IgD-negative memory B cell (primary cell): ENCODE measurements at regions not wholly inside any gene's neighbourhood (a gene's known extent, or its start where the extent isn't known, plus 50 kb on each side); places are given as distances from the start of the nearest gene placed in this dataset.
"Not testable (repeated sequence)": the region's sequence is repeated elsewhere in the genome, so short reads cannot be mapped to it uniquely, and the experiment has no call there.

Experiments used
- H3K27ac Mint-ChIP-seq, 3 donors: one replicate each; pipeline ENCODE4 v1.8.0; 2020 to 2022; ENCODE audit warnings: mild to moderate bottlenecking in 3 of 3, mixed read lengths in 3 of 3, moderate library complexity in 1 of 3
- H3K27me3 Mint-ChIP-seq: one replicate; pipeline ENCODE4 v1.8.0; 2021; ENCODE audit warnings: mixed read lengths
- H3K36me3 Mint-ChIP-seq: one replicate; pipeline ENCODE4 v1.8.0; 2020; ENCODE audit warnings: mild to moderate bottlenecking, mixed read lengths
- H3K4me1 Mint-ChIP-seq, 3 donors: one replicate each; pipeline ENCODE4 v1.8.0; 2020 to 2022; ENCODE audit warnings: mixed read lengths in 3 of 3, mild to moderate bottlenecking in 1 of 3
- H3K4me3 Mint-ChIP-seq, 4 donors: one replicate each; pipeline ENCODE4 v1.8.0; 2020 to 2022; ENCODE audit warnings: mild to moderate bottlenecking in 4 of 4, mixed read lengths in 4 of 4, moderate library complexity in 3 of 4
- H3K9me3 Mint-ChIP-seq, 3 donors: one replicate each; pipeline ENCODE4 v1.8.0; 2020 to 2021; ENCODE audit warnings: mixed read lengths in 3 of 3, mild to moderate bottlenecking in 1 of 3

DNA sequence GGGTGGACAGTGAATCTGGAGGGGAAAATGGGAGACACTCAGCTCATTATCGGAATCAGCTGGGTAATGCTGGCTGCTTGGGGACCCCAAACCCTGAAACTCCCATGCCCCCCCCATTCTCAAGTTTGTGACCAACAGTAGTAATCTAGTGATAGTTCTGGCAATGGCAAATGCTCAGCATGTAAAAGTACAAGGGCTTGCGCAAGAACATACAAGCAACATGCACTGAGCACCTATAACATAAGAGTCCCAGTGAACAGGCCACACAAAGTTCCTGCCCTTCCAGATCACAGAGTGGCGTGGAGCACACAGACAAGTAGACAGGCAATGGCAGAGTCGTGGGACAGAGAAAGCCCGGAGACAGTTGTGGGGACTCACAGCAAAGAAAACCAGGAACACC is 407.9 kb downstream of the MED13L start:
- Mint-ChIP-seq H3K36me3 (no peaks in the 10 kb centered on the region), H3K27ac (no peak overlapping the region), H3K27me3 (peaks cover 17% of the 10 kb centered on the region), H3K4me1 (peaks cover 0 to 1% (median 0%) of the 10 kb centered on the region in 3 donors), H3K9me3 (peaks cover 0 to 5% (median 0%) of the 10 kb centered on the region in 3 donors), H3K4me3 (no peak overlapping the region)

GRCh38 chr12:115868624-115869023 is 408.9 kb downstream of the MED13L start:
- H3K36me3 Mint-ChIP-seq, result no peaks in the 10 kb centered on the region
- H3K4me1 Mint-ChIP-seq, result peaks cover 0 to 1% (median 0%) of the 10 kb centered on the region in 3 donors
- no peak overlapping the region for H3K4me3 Mint-ChIP-seq
- H3K27ac Mint-ChIP-seq, result no peak overlapping the region
- peaks cover 0 to 5% (median under 1%) of the 10 kb centered on the region in 3 donors for H3K9me3 Mint-ChIP-seq
- H3K27me3 Mint-ChIP-seq, result peaks cover 15% of the 10 kb centered on the region

- no peak overlapping the region for H3K4me3 Mint-ChIP-seq
- H3K27ac Mint-ChIP-seq, result no peak overlapping the region
- no peaks in the 10 kb centered on the region for H3K36me3 Mint-ChIP-seq
- no peaks in the 10 kb centered on the region for H3K4me1 Mint-ChIP-seq
- H3K9me3 Mint-ChIP-seq, result peaks cover 0 to 3% (median 1%) of the 10 kb centered on the region in 3 donors
- peaks cover 12% of the 10 kb centered on the region for H3K27me3 Mint-ChIP-seq
Observed at GRCh38 chr12:115867854-115868253, 409.6 kb downstream of the MED13L start.

DNA sequence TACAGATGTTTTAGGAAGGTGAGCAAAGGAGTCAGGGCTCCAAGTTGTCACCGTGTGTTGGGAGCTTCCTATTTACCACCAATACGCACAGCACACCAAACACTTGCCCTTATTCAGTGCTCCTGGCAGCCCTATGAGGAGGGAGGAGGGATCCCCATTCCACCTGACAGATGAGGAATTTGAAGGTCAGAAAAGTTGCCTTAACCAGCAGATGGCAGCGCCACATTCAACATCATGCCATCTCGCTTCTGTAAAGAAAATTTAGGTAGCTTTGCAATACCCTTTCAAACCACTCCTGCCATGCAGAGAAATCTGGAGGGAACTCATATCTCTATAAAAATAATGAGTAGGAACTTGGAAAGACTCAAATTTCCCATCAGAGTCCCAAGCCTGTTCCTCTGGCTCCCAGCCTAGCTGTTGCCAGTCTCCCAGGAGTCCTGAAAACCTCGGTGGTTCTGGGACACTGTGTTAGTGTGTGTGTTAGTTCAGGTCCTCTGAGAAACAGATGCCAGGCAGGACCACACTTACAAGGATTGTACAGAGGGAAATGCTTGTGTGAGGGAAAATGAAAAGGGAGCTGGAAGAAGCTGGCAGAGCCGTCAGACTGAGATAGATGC is 410.5 kb downstream of the MED13L start:
- Mint-ChIP-seq H3K4me1 (no peaks in the 10 kb centered on the region), H3K36me3 (no peaks in the 10 kb centered on the region), H3K9me3 (peaks cover 0 to 2% (median 1%) of the 10 kb centered on the region in 3 donors), H3K27ac (no peak overlapping the region), H3K4me3 (no peak overlapping the region), H3K27me3 (peaks cover 11% of the 10 kb centered on the region)

DNA sequence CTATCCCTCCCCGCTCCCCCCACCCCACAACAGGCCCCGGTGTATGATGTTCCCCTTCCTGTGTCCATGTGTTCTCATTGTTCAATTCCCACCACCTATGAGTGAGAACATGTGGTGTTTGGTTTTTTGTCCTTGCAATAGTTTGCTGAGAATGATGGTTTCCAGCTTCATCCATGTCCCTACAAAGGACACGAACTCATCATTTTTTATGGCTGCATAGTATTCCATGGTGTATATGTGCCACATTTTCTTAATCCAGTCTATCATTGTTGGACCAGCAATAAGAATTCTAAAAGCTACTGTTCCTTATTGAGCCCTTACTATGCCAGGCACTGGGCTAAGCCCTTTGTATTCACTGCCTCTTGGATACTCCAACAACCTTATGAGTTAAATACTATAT is 411.2 kb downstream of the MED13L start:
- peaks cover 13% of the 10 kb centered on the region for H3K27me3 Mint-ChIP-seq
- not testable (repeated sequence) for H3K4me3 Mint-ChIP-seq, H3K36me3 Mint-ChIP-seq, H3K4me1 Mint-ChIP-seq, H3K27ac Mint-ChIP-seq, H3K9me3 Mint-ChIP-seq

DNA sequence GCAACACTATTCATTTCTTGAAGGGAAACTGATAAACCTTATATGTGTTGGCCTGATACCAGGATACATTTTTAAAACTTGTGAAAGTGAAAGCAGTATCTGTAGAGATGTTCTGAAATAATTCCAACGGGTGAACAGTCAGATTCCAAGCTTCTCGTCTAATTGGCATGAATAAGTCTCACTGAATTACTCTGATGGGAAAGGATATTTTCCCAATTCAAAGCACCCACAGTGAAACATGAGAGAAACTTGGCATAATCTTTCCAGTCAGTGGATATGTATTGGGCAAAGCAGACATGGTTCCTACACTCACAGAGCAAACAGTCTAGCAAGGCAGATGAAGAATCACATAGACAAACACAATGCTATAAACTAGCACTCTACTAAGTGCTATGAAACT is 413.1 kb downstream of the MED13L start:
- no peaks in the 10 kb centered on the region for H3K4me1 Mint-ChIP-seq
- no peaks in the 10 kb centered on the region for H3K36me3 Mint-ChIP-seq
- peaks cover 17% of the 10 kb centered on the region for H3K27me3 Mint-ChIP-seq
- H3K4me3 Mint-ChIP-seq, result no peak overlapping the region
- peaks cover 0 to 2% (median 1%) of the 10 kb centered on the region in 3 donors for H3K9me3 Mint-ChIP-seq
- H3K27ac Mint-ChIP-seq, result no peak overlapping the region

DNA sequence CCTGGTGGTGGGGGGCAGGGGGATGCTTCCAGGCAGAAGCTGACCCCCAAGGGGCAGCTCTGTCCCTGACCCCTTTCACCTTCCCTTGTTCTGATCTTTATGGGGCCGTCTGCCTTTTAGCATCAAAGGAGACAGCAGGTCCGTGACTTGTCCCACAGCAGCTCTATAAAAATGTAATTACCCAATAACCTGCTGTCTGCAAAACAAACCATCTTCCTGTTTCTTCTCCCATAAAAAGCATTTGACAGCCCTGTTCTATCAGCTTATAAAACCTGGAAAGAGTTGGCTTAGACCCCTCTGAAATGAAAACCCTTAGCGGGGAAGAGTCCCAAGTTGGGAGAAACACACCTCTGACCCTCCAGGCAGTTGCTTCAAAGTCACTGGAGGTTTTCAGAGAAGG is 416.9 kb downstream of the MED13L start:
- no peaks in the 10 kb centered on the region for H3K36me3 Mint-ChIP-seq
- peaks cover 0 to 1% (median 0%) of the 10 kb centered on the region in 3 donors for H3K9me3 Mint-ChIP-seq
- H3K4me3 Mint-ChIP-seq, result no peak overlapping the region
- no peak overlapping the region for H3K27ac Mint-ChIP-seq
- peaks cover 16% of the 10 kb centered on the region for H3K27me3 Mint-ChIP-seq
- H3K4me1 Mint-ChIP-seq, result no peaks in the 10 kb centered on the region

GRCh38 chr12:115859231-115859630 is 418.3 kb downstream of the MED13L start:
- Mint-ChIP-seq H3K27ac (no peak overlapping the region), H3K4me3 (no peak overlapping the region), H3K27me3 (peaks cover 13% of the 10 kb centered on the region), H3K36me3 (no peaks in the 10 kb centered on the region), H3K4me1 (no peaks in the 10 kb centered on the region), H3K9me3 (peaks cover 0 to 1% (median 0%) of the 10 kb centered on the region in 3 donors)

- Mint-ChIP-seq H3K4me3 (no peak overlapping the region), H3K27me3 (peaks cover 13% of the 10 kb centered on the region), H3K4me1 (no peaks in the 10 kb centered on the region), H3K27ac (no peak overlapping the region), H3K9me3 (no peaks in the 10 kb centered on the region), H3K36me3 (no peaks in the 10 kb centered on the region)
Observed at GRCh38 chr12:115857923-115858322, 419.6 kb downstream of the MED13L start.

DNA sequence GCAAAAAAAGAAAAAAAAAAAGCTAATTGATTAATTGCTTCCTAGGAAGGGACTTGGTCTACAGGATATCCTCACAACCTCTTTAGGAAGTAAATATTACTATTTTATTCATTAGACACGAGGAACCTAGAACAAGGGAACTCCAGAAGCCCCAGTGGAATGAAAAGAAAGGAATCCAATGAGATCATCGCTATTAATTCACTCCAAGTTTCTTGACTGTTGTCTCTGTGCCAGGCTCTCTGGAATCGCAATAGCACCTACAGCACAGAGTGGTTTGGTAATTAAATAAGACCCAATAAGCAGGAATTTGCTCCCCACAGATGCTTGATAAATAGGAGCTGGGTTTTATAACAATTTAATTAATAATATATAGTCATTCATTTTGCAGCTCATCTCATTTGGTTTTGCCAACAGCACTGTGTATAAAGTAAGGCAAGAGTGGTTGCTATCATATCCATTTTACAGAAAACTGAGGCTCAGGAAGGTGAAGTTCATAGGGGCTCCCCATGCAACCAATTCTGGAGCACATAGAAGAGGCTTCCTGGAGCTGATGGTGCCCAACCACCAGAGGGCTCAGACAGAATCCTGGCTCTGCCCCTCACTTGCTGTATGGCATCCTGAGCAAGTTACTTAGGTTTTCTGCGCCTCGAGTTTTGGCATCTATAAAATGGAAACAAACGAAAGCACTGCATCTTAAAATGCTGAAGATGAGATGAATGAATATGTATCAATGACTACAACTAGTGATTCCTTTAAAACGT is 420.2 kb downstream of the MED13L start:
- no peaks in the 10 kb centered on the region for H3K4me1 Mint-ChIP-seq

GRCh38 chr12:115852054-115852453 is 425.4 kb downstream of the MED13L start:
- H3K36me3 Mint-ChIP-seq, result peaks cover 1% of the 10 kb centered on the region
- H3K27ac Mint-ChIP-seq, result no peak overlapping the region
- no peaks in the 10 kb centered on the region for H3K4me1 Mint-ChIP-seq
- no peak overlapping the region for H3K4me3 Mint-ChIP-seq
- peaks cover 0 to 4% (median 2%) of the 10 kb centered on the region in 3 donors for H3K9me3 Mint-ChIP-seq
- H3K27me3 Mint-ChIP-seq, result peaks cover 1% of the 10 kb centered on the region

More for the DNA sequence above, 420.2 kb downstream of the MED13L start:
- peaks cover 13% of the 10 kb centered on the region for H3K27me3 Mint-ChIP-seq
- H3K9me3 Mint-ChIP-seq, result no peaks in the 10 kb centered on the region
- no peak overlapping the region for H3K27ac Mint-ChIP-seq
- H3K4me3 Mint-ChIP-seq, result no peak overlapping the region
- no peaks in the 10 kb centered on the region for H3K36me3 Mint-ChIP-seq

- H3K4me3 Mint-ChIP-seq, result no peak overlapping the region
- H3K36me3 Mint-ChIP-seq, result peaks cover 1% of the 10 kb centered on the region
- H3K4me1 Mint-ChIP-seq, result no peaks in the 10 kb centered on the region
- H3K27ac Mint-ChIP-seq, result no peak overlapping the region
- H3K9me3 Mint-ChIP-seq, result peaks cover 0 to 4% (median 2%) of the 10 kb centered on the region in 3 donors
- H3K27me3 Mint-ChIP-seq, result peaks cover 1% of the 10 kb centered on the region
Observed at GRCh38 chr12:115850957-115851356, 426.5 kb downstream of the MED13L start.

GRCh38 chr12:115849262-115849943 is 428.1 kb downstream of the MED13L start:
- peaks cover 0 to 4% (median 2%) of the 10 kb centered on the region in 3 donors for H3K9me3 Mint-ChIP-seq
- H3K27me3 Mint-ChIP-seq, result peaks cover 1% of the 10 kb centered on the region
- no peaks in the 10 kb centered on the region for H3K4me1 Mint-ChIP-seq
- H3K27ac Mint-ChIP-seq, result no peak overlapping the region
- H3K36me3 Mint-ChIP-seq, result peaks cover 1% of the 10 kb centered on the region
- no peak overlapping the region for H3K4me3 Mint-ChIP-seq

DNA sequence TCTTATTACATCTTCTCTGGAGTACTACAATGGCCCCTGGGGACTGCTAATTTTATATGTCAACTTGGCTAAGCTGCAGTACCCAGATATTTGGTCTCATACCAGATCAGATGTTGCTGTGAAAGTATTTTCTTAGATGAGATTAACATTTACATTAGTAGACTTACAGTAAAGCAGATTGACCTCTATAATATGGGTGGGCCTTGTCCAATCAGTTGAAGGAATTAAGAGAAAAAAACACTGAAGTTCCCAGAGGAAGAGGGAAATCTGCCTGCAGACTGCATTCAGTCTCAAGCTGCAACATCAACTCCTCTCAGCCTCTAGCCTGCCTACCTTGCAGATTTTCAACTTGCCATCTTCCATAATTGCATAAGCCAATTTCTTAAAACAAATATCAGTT is 430.1 kb downstream of the MED13L start:
- Mint-ChIP-seq H3K4me1 (no peaks in the 10 kb centered on the region), H3K36me3 (peaks cover 1% of the 10 kb centered on the region), H3K27ac (no peak overlapping the region), H3K4me3 (no peak overlapping the region), H3K27me3 (peaks cover 1% of the 10 kb centered on the region), H3K9me3 (peaks cover 0 to 4% (median 2%) of the 10 kb centered on the region in 3 donors)

GRCh38 chr12:115846516-115846915 is 431.0 kb downstream of the MED13L start:
- Mint-ChIP-seq H3K4me3 (no peak overlapping the region), H3K4me1 (no peaks in the 10 kb centered on the region), H3K27me3 (peaks cover 2% of the 10 kb centered on the region), H3K36me3 (peaks cover 1% of the 10 kb centered on the region), H3K9me3 (peaks cover 0 to 4% (median 2%) of the 10 kb centered on the region in 3 donors), H3K27ac (no peak overlapping the region)
